GM19328 (cell line): ENCODE measurements at regions not wholly inside any gene's neighbourhood (a gene's known extent, or its start where the extent isn't known, plus 50 kb on each side); places are given as distances from the start of the nearest gene placed in this dataset.
"Not testable (repeated sequence)": the region's sequence is repeated elsewhere in the genome, so short reads cannot be mapped to it uniquely, and the experiment has no call there.

Experiments
- ATAC-seq: cut with Tn5 transposase; IDR thresholded peaks from one replicate; pipeline ENCODE4 v1.9.1; 2021; ENCODE audit warnings: mild to moderate bottlenecking, moderate library complexity; ENCODE audit not compliant: unreplicated experiment

DNA sequence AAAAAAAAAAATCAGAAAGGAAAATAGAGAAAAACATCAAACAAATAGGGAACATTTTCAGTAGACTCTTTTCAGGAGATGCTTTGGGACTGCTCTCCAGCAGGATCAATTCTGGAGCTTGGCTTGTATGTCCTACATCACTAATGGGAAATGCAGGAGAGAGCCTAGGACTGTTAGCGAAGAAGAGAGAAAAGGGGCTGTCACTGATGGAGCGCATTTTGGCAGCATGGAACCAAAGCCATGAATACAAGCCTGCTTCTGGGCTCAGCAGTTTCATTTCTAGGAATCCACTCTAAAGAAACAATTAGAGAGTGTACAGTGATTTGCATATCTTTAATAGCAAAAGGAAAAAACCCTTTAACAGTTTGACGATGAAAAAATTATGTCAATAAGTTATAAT lies 203.9 kb downstream of the NUFIP1 start:
- no peak for ATAC-seq

GRCh38 chr13:44784708-44785080 lies 204.6 kb downstream of the NUFIP1 start:
- no peak for ATAC-seq

GRCh38 chr13:44783994-44784707 lies 205.1 kb downstream of the NUFIP1 start:
- ATAC-seq, result no peak

DNA sequence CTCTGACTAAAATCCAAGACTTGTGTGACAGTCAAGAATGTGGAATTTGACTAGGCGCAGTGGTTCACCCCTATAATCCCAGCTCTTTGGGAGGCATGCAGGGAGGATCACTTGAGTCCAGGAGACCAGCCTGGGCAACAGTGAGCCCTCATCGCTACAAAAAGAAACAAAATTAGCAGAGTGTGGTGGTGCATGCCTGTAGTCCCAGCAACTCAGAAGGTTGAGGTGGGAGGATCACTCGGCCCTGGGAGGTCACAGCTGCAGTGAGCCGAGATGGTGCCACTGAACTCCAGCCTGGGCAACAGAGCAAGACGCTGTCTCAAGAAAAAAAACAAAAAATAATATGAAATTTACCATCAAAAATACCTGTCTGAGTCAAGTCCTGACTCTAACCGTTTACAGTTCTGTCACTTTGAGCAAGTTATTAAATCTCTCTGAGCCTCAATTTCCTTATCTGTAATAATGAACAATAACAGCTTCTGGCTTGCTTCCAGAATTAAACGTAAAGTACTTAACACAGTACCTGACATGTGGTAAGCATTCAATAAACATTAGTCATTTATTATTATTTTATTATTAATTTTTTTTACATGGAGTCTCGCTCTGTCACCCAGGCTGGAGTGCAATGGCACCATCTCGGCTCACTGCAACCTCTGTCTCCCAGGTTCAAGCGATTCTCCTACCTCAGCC lies 204.6 kb upstream of the TSC22D1 start:
- no peak for ATAC-seq

- ATAC-seq, result no peak
Measured at GRCh38 chr13:44778761-44779484, 202.8 kb upstream of the TSC22D1 start.

DNA sequence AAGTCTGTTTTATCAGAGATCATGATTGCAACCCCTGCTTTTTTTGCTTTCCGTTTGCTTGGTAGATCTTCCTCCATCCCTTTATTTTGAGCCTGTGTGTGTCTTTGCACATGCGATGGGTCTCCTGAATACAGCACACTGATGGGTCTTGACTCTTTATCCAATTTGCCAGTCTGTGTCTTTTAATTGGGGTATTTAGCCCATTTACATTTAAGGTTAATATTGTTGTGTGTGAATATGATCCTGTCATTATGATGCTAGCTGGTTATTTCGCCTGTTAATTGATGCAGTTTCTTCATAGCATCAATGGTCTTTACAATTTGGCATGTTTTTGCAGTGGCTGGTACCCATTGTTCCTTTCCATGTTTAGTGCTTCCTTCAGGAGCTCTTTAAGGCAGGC lies 199.2 kb upstream of the TSC22D1 start:
- not testable (repeated sequence) for ATAC-seq

GRCh38 chr13:44770951-44771350 lies 194.8 kb upstream of the TSC22D1 start:
- ATAC-seq, result no peak

GRCh38 chr13:44769686-44770085 lies 193.6 kb upstream of the TSC22D1 start:
- ATAC-seq, result no peak

GRCh38 chr13:44768775-44769581 lies 192.8 kb upstream of the TSC22D1 start:
- no peak for ATAC-seq

DNA sequence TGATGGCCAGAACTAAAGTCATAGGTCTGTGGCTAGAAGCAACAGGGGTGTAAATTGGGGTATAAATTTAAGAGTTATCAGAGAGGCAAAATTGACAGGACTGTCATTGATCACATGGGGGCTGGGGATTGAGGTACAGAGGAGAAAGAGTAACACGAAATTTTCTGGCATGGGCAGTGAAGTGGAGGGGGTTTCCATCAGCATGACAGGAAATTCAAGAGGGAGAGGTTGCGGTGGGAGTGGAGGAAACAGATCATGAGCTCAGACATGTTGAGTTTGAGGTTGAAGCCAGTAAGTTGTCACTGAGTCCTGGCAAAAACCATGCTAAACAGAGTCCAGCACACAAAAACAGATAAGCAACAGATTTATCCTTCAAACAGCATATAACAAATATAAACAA lies 192.1 kb upstream of the TSC22D1 start:
- no peak for ATAC-seq

- no peak for ATAC-seq
Measured at GRCh38 chr13:44765001-44765471, 188.9 kb upstream of the TSC22D1 start.

DNA sequence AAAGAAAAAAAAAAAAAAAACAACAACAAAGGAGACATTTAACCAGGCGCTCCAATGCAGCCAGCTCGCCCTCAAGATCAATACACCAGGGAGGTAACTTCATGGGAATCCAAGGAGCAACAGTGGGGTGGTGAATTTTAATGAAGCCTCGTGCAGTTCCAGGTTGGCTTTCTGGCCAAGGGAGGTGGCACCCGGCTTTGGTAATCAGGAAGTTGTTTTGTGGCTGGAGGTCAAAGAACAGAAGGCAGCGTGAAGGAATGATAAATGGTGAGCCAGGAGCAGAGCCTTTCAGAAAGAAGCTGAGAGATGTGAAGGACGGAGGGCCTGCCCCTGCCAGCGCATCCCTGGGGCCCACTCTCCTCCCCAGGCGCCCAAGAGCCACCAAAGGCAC lies 188.2 kb upstream of the TSC22D1 start:
- no peak for ATAC-seq

DNA sequence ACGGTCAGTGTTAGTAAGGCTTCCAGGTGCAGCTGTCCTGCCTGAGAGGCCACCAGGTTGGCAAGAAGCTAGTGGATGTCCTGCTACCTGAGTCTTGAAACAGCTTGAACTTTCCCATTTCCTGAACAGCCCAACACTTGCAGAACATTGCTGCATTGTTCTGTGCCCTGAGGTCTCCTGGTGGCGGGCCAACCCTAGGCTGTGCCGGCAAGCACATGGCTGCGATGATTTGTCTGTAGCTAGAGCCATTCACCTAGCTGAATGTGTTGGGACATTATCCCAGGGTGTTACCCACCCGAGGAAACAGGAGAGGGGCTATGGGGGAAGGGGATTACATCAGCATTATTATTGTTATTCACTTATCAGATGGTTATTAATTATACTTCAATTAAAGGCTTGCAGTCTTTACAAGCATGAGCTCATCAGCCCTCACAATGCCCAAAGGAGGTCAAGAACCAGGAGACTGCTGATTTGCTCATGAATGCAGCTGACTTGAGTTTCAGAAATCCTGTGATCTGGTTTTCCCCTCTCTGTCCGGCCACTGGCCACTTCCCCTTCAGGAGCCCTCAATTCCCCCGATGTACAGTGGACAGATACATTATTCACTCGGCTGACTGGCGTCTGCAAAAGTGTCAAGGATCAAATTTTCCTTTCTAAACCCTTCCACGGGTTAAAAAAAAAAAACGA lies 187.6 kb upstream of the TSC22D1 start:
- ATAC-seq, result no peak

GRCh38 chr13:44762911-44763310 lies 186.8 kb upstream of the TSC22D1 start:
- ATAC-seq, result no peak

- ATAC-seq, result no peak
Measured at GRCh38 chr13:44760434-44760833, 184.3 kb upstream of the TSC22D1 start.

DNA sequence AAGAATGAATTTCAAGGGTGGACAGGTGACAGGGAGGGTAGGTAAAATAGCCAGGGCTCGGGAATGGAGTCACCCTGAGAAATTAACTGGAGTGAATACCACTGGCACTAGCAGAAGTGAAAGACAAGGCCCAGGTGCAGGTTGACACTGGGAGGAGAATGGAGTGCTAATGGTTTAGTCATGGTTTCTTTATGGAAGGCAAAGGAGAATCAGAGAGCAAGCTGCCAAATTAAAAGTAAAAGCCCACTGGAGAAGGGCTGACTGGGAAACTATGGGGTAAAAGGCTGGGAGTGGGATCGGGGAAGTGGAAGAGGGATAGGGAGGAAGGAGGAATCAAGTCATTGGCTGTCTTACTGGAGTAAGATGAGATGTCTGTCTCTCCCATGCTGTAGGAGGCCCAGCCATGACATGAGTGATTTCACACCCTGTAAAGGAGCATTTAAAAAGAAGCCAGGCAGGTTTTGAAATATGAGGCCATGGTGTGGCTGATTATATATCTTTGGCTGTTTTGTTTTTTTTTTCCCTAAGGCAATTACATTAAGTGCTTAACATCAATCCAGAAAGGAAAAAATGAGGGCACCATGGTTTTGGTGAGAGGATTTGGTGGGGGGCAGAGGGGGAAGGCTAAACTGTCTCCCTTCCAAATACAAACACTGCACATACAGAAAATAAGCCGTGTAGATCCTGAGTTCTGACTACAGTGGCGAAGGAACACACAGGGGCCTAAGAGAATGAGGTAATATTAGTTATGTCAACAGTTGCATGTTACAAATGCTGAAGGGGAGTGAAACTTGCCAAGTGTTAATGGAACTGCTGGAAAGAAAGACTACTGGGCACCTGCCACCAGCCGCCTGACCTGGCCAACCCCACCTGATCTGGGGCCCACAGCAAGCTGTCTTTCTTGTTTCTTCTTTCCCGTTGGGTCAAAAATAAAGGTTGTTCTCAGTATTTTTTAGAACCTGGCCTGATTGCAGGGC lies 183.5 kb upstream of the TSC22D1 start:
- no peak for ATAC-seq

GRCh38 chr13:44758630-44759383 lies 182.7 kb upstream of the TSC22D1 start:
- no peak for ATAC-seq

- no peak for ATAC-seq
Measured at GRCh38 chr13:44757671-44758070, 181.5 kb upstream of the TSC22D1 start.
